ENCODE measurements at regions not wholly inside any gene's neighbourhood (a gene's known extent, or its start where the extent isn't known, plus 50 kb on each side); places are given as distances from the start of the nearest gene placed in this dataset.

DNA sequence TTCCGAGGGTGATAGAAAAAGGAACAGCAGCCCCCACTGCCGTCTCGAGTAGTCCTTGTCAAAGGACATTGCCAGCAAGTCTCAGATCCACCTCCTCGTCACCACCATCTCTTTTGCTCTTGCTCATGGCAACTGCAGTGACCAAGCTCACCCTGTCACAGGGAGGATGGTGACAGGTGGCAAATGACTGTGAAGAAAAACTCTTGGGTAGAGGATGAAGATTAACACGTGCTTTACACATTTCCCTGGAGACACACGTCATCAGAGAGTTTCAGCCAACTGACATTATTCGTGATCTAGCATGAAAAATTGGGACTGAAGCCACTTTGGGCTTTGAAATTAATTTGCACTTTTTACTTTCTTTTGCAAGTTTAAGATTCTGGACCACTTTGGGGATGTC lies 174.3 kb downstream of the EBLN2 start:
- Histone ChIP-seq H3K9me3 (ENCODE audit: control insufficient read depth, low read depth, low read length) (no peaks in the 10 kb centered on the region), H2BK20ac (ENCODE audit: low read depth, low read length, poor library complexity, severe bottlenecking) (no peak overlapping the region), H3K14ac (ENCODE audit: insufficient read depth, low read length) (no peak overlapping the region), H3K27me3 (ENCODE audit: insufficient read depth, low read length) (no peaks in the 10 kb centered on the region; the same call in 1 of the 2 replicates), H4K8ac (replicated peaks; ENCODE audit: insufficient read length, low read depth, low read length) (no peak overlapping the region), H3K4me1 (ENCODE audit: insufficient read depth, low read length) (no peaks in the 10 kb centered on the region), H4K20me1 (ENCODE audit: control insufficient read depth, insufficient read depth, insufficient read length) (peaks cover 2% of the 10 kb centered on the region), H3K4ac (ENCODE audit: low read depth, low read length) (no peak overlapping the region), H3K9ac (ENCODE audit: extremely low read depth, insufficient read length, low read length) (no peak overlapping the region), H3K23me2 (ENCODE audit: insufficient read length, low read depth, low read length, poor library complexity, severe bottlenecking) (no peaks in the 10 kb centered on the region), H2BK12ac (ENCODE audit: insufficient read length, low read depth, low read length) (no peak overlapping the region), H3K79me1 (ENCODE audit: insufficient read depth, low read depth, low read length, poor library complexity, severe bottlenecking) (no peaks in the 10 kb centered on the region), H2BK120ac (ENCODE audit: low read depth, low read length, poor library complexity, severe bottlenecking) (no peak overlapping the region), H3K23ac (ENCODE audit: insufficient read length, low read depth, low read length) (no peak overlapping the region), H3K4me2 (ENCODE audit: insufficient read depth, insufficient read length, low read length) (no peak overlapping the region), H3K79me2 (ENCODE audit: insufficient read depth, low read length) (no peaks in the 10 kb centered on the region), H2AFZ (ENCODE audit: low read length) (no peak overlapping the region), H2BK5ac (ENCODE audit: insufficient read length, low read length) (no peak overlapping the region), H3K56ac (ENCODE audit: insufficient read length, low read depth, low read length) (no peak overlapping the region), H2AK5ac (ENCODE audit: insufficient read length, low read length) (no peak overlapping the region), H3K18ac (ENCODE audit: insufficient read length, low read depth, low read length) (no peak overlapping the region), H4K5ac (ENCODE audit: insufficient read length, low read depth, low read length) (no peak overlapping the region), H4K91ac (ENCODE audit: insufficient read length, low read depth, low read length) (no peak overlapping the region), H2BK15ac (ENCODE audit: low read depth, low read length) (no peak overlapping the region), H3T11ph (ENCODE audit: low read length) (no peak overlapping the region), H3K27ac (ENCODE audit: insufficient read length, low read depth, low read length) (no peak overlapping the region)
- Mint-ChIP-seq H3K4me1 (no peaks in the 10 kb centered on the region), H3K27me3 (ENCODE audit: low read depth) (no peaks in the 10 kb centered on the region), H3K4me3 (no peak overlapping the region), H3K27ac (no peak overlapping the region), H3K9me3 (no peaks in the 10 kb centered on the region), H3K36me3 (ENCODE audit: insufficient read depth in 1 of 3, low read depth in 3 of 3) (no peaks in the 10 kb centered on the region)
- no peak for DNase-seq
- TF ChIP-seq, protein P1, sequence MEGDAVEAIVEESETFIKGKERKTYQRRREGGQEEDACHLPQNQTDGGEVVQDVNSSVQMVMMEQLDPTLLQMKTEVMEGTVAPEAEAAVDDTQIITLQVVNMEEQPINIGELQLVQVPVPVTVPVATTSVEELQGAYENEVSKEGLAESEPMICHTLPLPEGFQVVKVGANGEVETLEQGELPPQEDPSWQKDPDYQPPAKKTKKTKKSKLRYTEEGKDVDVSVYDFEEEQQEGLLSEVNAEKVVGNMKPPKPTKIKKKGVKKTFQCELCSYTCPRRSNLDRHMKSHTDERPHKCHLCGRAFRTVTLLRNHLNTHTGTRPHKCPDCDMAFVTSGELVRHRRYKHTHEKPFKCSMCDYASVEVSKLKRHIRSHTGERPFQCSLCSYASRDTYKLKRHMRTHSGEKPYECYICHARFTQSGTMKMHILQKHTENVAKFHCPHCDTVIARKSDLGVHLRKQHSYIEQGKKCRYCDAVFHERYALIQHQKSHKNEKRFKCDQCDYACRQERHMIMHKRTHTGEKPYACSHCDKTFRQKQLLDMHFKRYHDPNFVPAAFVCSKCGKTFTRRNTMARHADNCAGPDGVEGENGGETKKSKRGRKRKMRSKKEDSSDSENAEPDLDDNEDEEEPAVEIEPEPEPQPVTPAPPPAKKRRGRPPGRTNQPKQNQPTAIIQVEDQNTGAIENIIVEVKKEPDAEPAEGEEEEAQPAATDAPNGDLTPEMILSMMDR (conservative IDR thresholded peaks at IDR 0.05): no peak
- WGBS (ENCODE audit: extremely low coverage, insufficient read length, low lambda C conversion rate): no CpG with 5 or more reads among the region's 7 CpGs
